ENCODE measurements at regions not wholly inside any gene's neighbourhood (a gene's known extent, or its start where the extent isn't known, plus 50 kb on each side); places are given as distances from the start of the nearest gene placed in this dataset.

- no peak for DNase-seq (ENCODE audit: low spot score)
Observed at GRCh38 chr1:93815366-93816110, 63.5 kb downstream of the DNTTIP2 start.

GRCh38 chr1:93814795-93815340 is 64.1 kb downstream of the DNTTIP2 start:
- DNase-seq (ENCODE audit: low spot score): no peak

- DNase-seq (ENCODE audit: low spot score): peak; percentile 57
Observed at GRCh38 chr1:93814059-93814794, 64.8 kb downstream of the DNTTIP2 start.

GRCh38 chr1:93813076-93813475 is 65.9 kb downstream of the DNTTIP2 start:
- DNase-seq (ENCODE audit: low spot score): no peak

- DNase-seq (ENCODE audit: low spot score): no peak
Observed at GRCh38 chr1:93811326-93812065, 67.5 kb downstream of the DNTTIP2 start.

- DNase-seq (ENCODE audit: low spot score): no peak
Observed at GRCh38 chr1:93810316-93810715, 68.7 kb downstream of the DNTTIP2 start.

- DNase-seq (ENCODE audit: low spot score): no peak
Observed at GRCh38 chr1:93808871-93809270, 70.1 kb downstream of the DNTTIP2 start.

- DNase-seq (ENCODE audit: low spot score): no peak
Observed at GRCh38 chr1:93807311-93807930, 71.6 kb downstream of the DNTTIP2 start.

- DNase-seq (ENCODE audit: low spot score): no peak
Observed at GRCh38 chr1:93805027-93805610, 73.9 kb downstream of the DNTTIP2 start.

- no peak for DNase-seq (ENCODE audit: low spot score)
Observed at GRCh38 chr1:93804412-93804811, 74.6 kb downstream of the DNTTIP2 start.

- no peak for DNase-seq (ENCODE audit: low spot score)
Observed at GRCh38 chr1:93801471-93801870, 77.5 kb downstream of the DNTTIP2 start.

- no peak for DNase-seq (ENCODE audit: low spot score)
Observed at GRCh38 chr1:93800856-93801255, 78.2 kb downstream of the DNTTIP2 start.

GRCh38 chr1:93798291-93798690 is 80.7 kb downstream of the DNTTIP2 start:
- DNase-seq (ENCODE audit: low spot score): no peak

- DNase-seq (ENCODE audit: low spot score): no peak
Observed at GRCh38 chr1:93784538-93784937, 94.5 kb downstream of the DNTTIP2 start.

GRCh38 chr1:93783876-93784275 is 95.1 kb downstream of the DNTTIP2 start:
- DNase-seq (ENCODE audit: low spot score): no peak

GRCh38 chr1:93779540-93780165 is 98.0 kb upstream of the BCAR3 start:
- DNase-seq (ENCODE audit: low spot score): no peak

- DNase-seq (ENCODE audit: low spot score): no peak
Observed at GRCh38 chr1:93778457-93778856, 96.8 kb upstream of the BCAR3 start.

GRCh38 chr1:93777255-93777654 is 95.6 kb upstream of the BCAR3 start:
- no peak for DNase-seq (ENCODE audit: low spot score)

GRCh38 chr1:93776728-93777127 is 95.1 kb upstream of the BCAR3 start:
- no peak for DNase-seq (ENCODE audit: low spot score)

GRCh38 chr1:93775224-93775623 is 93.6 kb upstream of the BCAR3 start:
- no peak for DNase-seq (ENCODE audit: low spot score)

- DNase-seq (ENCODE audit: low spot score): no peak
Observed at GRCh38 chr1:93774707-93775106, 93.1 kb upstream of the BCAR3 start.

Data from putamen (tissue), 1 donor.